LHCN-M2 (cell line): ENCODE measurements at regions not wholly inside any gene's neighbourhood (a gene's known extent, or its start where the extent isn't known, plus 50 kb on each side); places are given as distances from the start of the nearest gene placed in this dataset.

ENCODE experiments used
- DNase-seq: peaks from one replicate; pipeline ENCODE4 v3.0.0-alpha.2; 2012; ENCODE audit warnings: low read depth

DNA sequence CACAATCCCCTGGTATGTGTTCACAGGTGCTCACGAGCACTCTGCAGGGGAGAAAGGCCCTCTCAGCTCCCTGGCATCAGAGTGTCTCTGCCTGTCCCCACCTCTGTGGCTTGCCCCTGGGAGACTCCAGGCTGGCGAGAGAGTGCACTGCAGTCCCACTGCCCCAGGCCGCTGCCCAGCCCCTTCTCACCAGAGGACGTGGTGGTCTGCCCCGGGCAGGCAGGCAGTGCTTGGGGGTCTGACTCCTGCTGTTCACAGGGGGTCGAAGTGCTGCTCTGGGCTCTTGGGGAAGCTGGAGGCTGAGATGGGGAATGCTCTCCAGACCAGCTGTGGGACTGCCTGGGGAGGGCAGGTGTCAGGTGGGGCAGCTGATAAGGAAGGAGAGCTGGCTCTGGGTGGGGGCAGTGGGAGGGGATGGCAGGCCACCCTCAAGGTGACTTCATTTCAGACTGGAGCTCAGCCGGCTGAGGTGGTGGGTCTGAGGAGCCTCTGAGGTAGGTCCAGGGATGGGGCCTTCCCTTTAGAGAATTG lies 151.0 kb upstream of the B3GAT1 start:
- DNase-seq: no peak

DNA sequence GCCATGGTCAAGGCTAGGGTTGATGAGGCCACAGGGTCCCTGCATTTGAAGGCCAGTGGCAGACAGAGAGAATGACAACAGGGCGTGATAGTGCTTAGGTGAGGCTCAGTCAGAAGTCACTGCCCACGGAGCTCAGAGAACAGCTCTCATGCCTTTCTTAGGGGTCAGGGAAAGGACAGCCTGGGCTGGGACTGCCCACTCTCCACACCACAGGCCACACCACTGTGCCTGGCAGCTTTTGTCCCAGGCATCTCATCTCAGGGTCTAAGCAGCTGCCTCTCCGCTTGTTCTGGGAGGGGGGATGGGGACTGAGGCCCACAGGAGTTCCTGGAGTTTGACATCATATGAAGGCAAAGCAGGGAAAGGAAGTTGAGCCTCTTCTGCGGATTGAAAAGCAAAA lies 150.2 kb upstream of the B3GAT1 start:
- DNase-seq: no peak

DNA sequence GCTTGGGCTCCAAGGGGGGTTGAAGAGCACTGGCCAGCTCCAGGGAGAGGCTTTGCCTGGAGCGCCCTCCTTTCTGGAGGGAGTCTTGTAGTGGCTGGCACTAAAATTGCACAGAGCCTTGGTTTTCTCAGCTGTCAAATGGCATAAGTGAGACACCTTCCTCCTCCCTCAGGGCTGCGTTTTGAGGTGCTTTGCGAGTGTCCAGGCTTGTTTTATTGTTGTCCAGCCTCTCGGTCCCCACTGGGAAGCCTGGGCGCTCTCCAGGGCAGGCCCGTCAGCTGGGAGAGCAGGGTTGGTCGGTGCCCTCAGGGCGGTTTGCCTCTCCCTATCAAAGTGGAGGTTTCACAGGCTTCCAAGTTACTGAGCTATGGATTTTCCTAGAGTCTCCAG lies 149.3 kb upstream of the B3GAT1 start:
- DNase-seq: no peak

DNA sequence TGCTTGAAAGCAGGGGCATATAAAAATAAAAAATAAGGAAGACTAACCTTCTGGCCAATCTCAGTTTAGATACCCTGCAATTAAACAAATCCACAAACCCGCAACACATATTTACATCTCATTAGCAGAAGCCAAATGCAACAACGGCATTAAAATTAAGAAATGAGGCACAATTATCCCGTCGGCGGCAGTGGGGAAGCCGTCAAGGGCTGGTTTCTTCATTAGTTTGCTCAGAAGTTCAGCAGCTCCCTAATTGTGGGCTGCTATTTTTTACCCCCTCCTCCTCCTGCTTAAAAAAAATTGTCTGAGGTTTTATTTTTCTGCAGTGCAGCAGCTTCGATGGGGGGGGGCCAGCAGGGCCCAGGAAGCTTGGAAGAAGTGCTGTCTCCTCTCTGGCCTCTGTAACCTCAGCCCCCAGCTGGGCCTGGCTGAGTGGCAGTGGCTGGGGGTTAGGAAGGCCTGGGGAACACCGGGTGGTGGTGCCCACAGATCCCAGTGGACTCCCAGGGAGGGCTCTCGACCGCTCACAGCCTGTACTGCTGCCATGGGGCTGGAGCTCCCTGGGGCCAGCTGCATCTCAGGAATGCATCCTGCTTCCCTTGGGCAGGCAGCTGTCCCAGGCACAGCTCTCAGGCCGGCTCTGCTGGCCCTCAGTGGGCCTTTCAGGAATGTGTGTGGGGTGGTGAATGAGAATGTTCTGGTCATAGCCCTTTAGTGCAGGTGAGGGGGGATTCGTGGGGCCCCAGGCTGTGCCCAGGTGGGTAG lies 148.7 kb upstream of the B3GAT1 start:
- no peak for DNase-seq

DNA sequence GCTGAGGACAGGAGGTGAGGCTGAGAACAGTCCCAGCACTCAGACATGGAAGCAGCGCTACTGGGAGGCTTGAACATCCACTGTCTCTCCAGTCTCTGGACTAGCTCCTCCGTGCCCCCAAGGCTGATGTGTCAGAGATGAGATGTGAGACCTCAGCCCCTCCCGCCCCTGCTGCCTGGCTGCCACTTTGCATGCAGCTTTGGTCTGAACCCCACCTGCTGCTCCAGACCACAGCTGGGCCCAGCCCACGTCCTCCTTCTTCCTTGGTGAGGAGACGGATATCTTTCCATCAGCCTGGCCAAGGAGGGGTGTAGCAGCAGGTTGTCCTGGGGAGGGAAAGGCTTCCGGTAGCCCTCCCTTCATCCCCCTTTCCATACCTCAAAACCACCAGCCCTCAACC lies 148.0 kb upstream of the B3GAT1 start:
- DNase-seq: no peak

DNA sequence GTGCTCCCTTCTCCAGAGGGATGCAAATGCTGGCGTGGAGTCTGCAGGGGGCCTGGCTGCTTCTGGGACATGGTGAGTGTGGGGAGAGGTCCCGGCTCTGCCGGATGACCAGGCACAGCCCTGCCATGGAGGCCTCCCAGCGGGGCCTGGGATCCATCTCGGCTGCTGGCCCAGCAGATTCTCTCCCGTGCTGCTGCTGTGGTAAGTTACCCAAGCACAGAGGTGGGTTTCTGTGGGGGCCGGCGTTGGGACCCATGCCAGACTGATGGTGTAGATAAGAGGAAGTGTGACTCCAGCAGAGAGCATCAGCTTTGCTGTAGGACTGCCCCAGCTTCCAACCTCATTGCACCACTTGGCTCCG lies 147.5 kb upstream of the B3GAT1 start:
- no peak for DNase-seq

DNA sequence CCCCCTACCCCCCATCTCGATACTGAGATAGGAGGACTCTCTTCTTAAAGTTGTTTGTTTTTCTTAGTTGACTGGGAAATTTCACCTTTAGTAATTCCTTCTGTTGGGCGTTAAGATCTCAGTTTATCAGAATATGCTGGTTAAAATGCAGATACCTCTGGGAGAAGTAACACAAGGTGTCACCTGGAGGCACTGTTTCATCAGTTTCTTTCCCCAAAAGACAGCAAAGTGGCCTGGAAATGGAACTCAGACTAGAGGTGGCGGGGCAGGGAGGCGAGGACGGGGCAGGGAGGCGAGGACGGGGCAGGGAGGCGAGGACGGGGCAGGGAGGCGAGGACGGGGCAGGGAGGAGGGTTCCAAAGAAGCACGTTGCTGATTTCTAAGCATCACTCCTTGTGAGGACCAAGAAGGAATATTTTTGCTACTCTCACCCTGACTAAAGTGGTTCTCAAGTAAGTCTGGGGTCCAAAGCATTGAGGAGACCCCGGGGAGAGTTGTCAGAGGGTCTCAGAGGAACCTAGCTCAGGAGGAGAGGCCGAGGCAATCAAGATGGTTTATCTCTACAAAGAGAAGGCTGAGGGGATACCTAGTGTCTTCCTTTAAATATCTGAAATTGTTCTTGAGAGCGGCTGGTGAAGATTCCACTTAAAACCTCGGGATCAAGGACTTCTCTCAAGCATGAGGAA lies 147.0 kb upstream of the B3GAT1 start:
- DNase-seq: no peak

DNA sequence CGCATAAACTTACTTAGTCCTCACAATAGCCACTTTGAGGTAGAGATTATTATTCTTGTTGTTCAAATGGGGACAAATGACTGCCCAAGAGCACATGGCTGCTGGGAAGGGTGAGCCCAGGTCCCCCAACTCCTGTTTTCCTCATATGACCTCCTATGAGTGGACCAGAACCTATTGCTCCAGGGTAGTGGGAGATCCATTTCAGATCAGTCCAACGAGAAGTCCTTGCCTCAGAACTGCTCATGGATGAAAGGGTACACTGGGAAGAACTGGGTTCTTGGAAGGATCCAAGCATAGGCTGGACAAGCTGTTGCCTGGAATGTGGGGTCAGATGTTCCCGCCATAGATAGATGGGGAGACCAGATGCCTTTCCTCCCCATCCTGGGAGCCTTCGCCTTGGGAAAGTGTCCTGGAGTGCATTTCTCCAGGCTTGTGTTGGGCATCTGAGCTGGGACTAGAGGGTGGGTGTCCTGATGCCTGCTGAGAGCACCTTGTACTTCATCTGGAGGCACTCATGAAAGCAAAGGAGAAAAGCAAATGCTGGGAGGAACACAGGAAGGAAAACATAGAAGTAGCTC lies 146.3 kb upstream of the B3GAT1 start:
- DNase-seq: no peak

DNA sequence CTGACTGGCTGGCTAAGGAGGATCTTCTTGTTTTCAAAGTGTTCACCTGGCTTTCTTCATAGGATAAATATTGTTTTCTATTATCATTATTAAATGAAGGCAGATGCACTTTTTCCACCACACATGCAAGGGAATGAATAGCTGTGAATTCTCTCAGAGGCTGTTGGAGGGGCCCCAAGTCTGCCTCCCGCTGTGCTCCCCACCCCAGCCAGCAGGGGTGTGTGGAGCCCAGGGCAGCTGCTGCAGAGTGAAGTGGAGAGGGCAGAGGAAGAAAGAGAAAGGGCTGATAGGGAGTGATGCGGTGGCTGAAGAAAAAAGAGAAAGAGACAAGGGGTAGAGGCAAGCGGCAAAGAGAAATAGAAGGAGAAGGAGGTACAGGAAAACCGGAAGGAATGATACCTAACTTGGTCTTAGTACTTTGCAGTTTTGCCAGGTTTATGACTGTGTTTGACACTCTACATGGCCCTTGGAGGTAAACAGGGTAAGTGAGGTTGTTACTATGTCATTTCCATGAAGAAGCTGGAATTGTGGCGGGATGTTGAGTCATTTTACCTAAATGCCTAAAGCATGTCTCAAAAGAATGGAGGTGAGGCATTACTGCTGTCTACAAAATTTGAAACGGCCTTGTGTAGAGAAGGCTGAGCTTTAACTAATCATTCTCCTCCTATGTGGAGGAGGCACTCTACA lies 145.7 kb upstream of the B3GAT1 start:
- DNase-seq: no peak

DNA sequence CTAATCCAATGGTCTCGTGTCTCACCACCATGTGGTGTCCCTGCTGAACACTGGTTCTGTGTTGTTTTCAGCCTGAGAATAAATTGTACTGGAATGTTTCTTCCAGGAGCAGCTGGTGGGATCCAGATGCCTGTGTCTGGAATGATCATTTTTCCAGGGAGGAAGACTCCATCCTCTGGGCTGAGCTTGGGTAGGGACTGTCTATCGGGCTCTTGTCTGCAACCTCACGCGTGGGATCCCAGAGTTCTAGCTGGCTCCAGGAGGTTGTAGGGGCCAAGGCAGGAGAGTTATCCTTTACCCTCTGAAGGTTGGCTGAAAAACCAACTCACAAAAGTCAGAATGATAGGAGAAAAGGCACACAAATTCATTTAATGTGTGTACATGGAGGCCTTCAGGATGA lies 144.1 kb upstream of the B3GAT1 start:
- no peak for DNase-seq

DNA sequence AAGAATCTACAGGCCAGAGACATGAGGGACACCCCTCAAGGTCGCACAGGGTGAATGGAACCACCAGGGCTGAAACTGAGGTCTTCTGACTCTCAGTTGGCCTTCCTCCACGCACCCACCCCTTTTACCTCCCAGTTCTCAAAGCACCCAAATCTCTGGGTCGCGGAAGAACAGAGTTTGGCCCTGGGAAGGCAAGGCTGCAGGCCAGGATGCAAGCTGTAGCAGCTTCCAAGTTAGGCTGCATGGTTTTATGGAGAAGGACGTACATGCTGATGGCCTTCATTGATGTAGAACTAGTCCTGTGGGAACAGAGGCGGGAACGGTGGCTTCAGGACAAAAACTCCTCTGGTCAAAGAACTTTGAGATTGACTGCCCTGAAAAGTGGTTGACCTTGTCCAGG lies 143.5 kb upstream of the B3GAT1 start:
- no peak for DNase-seq

DNA sequence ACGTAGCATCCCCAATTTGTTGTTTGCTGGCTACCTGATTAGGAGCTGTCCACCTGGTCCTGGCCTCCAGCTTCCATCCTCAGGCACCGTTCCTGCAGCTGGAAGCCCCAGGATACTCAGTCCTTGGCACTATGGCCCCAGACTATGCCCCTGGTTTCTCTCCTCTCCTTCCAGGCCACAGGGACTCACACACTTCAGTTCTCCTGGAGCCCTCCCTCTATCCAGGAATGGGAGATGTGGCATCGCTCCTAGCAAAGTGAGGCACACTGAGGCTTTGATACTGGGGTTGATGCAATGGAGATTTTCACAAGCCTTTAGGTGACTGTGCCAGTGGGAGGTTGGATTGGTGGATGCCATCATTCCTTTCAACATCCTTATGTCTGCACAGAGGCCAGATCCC lies 142.8 kb upstream of the B3GAT1 start:
- no peak for DNase-seq

DNA sequence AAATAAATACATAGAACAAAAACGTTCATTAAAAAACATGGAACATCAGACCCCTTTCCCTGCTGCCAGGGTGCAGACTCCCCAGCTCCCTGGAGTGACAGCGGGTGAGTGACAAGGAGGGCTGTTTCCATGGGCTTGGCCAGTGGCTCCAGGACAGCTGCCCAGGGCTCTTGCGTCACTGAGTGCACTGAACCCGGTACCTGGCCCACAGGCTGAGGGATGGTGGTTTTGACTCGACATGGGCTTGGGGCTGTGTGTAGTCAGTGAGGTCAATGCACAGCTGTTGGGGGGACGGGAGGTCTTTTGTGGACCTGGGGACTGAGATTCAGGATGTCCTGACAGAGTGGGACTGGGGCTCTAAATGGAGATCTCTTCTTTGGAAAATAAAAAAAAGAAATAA lies 142.1 kb upstream of the B3GAT1 start:
- no peak for DNase-seq

DNA sequence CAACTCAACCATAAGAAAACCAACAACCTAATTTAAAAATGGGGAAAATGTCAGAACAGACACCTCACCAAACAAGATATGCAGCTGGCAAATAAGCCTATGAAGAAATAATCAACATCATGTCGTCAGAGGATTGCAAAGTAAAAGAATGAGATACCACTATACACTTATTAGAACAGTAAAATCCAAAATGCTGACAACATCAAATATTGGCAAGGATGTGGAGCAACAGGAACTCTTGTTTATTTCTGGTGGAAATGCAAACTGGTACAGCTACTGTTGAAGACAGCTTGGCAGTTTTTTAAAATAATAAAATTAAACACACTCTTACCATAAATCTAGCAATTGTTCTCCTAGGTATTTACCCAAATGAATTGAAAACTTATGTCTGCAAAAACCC lies 140.7 kb upstream of the B3GAT1 start:
- no peak for DNase-seq

DNA sequence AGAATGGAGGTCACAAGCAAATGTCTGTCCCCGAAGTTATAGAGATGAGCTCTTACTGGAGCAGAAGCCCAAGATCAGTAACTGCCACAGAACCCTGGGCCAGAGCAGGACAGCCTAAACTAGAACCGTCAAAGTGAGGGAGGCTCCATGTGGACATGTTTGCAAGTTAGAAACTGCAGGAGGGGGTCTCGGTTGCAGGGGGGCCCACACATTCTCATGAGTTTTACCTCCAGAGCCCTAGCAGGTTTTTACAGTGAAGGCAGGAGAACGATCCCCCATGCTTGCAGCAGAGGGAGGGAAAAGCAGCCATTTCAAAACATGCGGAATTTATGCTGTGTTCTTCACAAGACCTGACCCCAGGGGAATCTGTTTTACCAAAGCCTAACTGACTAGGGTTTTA lies 133.5 kb upstream of the B3GAT1 start:
- DNase-seq: no peak

DNA sequence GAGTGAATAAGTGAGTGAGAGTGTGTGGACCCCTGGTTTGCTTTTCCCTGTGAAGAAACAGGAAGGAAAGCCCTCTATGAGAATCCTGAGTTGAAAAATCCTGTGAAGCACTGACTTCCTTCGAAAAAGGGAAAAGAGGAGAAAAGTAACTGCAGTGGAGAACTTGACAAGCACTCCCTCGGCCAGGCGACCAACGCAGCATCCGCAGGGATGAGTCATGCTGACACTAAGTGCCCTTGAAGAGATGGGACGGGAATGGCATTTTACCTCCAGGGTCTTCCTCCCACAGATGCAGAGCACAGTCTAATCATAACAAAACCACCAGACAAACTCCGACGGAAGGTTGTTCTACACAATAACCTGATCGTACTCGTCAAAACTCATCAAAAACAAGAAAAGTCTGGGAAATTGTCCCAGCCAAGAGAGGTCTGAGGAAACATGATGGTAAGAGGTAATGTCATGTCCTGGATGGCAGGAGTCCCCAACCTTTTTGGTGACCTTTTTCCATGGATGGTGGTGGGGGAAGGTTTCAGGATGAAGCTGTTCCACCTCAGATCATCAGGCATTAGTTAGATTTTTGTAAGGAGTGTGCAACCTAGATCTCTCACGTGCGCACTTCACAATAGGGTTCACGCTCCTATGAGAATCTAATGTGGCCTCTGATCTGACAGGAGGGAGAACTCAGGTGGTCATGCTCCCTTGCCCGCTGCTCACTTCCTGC lies 132.2 kb upstream of the B3GAT1 start:
- DNase-seq: no peak

DNA sequence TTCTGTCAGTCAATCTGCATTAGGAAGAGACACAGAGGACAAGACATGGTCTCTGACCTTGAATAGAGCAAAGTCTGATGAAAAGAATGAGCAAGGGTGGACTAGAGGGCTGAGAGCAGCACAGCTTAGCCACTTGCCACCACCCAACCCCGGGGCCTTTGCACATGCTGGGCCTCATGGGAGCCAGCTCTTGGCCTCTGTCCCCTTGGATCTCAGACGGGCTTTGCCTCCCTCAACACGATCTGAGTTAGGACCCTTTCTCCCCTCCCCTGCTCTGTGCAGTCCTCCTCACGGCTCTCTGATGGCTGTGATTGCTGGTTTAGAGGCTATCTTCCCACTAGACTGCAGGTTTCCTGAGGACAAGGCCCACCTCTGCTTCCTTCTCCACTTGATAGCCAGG lies 131.6 kb upstream of the B3GAT1 start:
- no peak for DNase-seq

DNA sequence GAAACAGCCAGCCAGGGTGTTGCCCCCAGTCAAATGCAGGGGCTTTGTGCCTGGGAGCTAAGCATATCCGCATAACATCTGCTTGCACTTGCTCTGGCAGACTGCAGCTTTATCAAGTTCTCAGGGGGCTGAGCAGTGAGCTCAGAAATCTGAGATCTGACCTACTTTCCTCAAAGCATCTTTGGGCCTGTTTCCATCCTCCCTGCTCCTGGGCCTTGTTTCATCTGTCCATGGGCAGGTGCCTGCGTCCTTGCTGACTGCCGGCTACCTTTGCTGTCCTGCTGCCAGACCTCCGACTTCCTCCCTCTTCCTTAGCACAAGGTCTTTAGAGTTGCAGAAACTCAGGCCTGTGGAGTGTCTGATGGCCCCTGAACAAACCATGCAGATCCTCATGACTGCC lies 131.2 kb upstream of the B3GAT1 start:
- DNase-seq: no peak

DNA sequence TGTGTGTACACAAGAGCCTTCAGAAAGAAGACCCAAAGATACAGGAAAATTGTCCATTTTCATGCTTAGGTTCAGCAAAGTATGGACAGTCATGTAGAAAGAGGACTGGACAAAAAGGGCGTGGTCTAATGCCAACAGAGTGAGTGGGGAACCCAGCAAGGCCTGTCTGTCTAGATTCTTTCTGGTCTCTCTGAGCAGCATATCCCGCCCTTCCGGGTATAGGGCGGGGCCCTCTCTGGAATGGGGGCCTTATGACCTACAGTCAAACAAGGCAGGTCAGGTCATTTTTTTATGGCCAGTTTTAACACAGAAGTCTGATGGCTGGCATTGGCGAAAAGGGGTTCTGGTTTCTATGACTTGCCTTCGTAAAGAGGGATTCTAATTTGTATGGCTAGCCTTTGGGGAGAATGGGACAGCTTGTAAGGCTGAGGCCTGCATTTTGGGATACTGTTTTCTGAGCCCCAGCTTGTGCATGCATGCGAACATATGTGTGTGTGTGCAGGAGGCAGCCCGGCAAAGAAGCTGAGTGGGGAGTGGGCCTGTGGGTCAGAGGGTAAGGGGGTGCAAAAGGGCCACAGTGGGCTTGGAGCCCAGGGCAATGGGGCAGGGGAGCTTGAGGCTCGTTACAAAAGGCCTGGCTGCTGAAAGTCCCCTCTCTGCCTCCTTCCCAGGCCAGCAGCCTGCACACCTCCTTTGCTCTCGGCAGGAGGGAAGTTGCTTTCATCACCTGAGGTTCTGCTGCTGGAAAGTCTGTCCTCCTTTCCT lies 130.5 kb upstream of the B3GAT1 start:
- no peak for DNase-seq

DNA sequence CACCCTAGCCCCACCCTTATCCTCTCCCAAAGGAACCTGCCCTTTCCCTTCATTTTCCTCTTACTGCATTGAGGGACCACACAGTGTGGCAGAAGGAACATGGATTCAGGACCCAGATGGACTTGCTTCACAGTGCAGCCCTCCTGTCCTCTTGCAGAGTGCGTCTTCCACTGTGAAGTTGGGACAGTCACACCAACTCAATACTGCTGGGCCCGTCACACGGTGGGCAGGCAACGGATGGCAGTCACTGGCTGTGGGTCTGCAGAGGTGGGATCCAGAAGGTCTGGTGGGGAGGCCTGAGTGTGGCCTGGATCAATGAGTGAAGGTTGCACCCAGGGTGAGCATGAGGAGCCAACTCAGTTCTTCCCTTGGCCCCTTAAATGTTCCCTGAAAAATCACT lies 129.9 kb upstream of the B3GAT1 start:
- DNase-seq: no peak

DNA sequence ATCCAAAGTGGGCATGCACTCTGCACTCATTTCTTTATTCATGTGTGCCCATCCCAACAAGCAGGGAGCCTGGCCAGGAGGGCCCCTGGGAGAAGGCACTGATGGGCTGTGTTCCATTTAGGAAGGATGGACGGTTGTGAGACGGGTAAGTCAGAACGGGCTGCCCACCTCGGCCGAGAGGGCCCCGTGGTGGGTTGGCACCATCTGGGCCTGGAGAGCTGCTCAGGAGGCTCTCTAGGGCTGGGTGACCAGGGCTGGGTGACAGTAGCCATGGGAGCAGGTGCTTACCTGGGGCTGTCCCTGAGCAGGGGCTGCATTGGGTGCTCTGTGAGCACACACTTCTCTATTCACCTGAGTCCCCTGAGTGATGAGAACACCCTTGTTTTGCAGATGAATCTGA lies 129.3 kb upstream of the B3GAT1 start:
- DNase-seq: no peak
